GM18907 (cell line): ENCODE measurements at regions not wholly inside any gene's neighbourhood (a gene's known extent, or its start where the extent isn't known, plus 50 kb on each side); places are given as distances from the start of the nearest gene placed in this dataset.
"Not testable (repeated sequence)": the region's sequence is repeated elsewhere in the genome, so short reads cannot be mapped to it uniquely, and the experiment has no call there.

Experiments
- ATAC-seq: cut with Tn5 transposase; IDR thresholded peaks from one replicate; pipeline ENCODE4 v1.9.1; 2021; ENCODE audit warnings: mild to moderate bottlenecking, moderate library complexity; ENCODE audit not compliant: unreplicated experiment

- ATAC-seq: no peak
These were observed 1090.0 kb downstream of the EPHA7 start for GRCh38 chr6:92329208-92329847.

GRCh38 chr6:92315312-92315711 lies 1104.0 kb downstream of the EPHA7 start:
- ATAC-seq: no peak

- ATAC-seq: no peak
These were observed 1122.3 kb downstream of the EPHA7 start for GRCh38 chr6:92297101-92297500.

GRCh38 chr6:92292067-92292466 lies 1127.3 kb downstream of the EPHA7 start:
- no peak for ATAC-seq

- no peak for ATAC-seq
These were observed 1129.5 kb downstream of the EPHA7 start for GRCh38 chr6:92289831-92290230.

- no peak for ATAC-seq
These were observed 1137.7 kb downstream of the EPHA7 start for GRCh38 chr6:92281571-92282076.

GRCh38 chr6:92275150-92275549 lies 1144.2 kb downstream of the EPHA7 start:
- no peak for ATAC-seq

GRCh38 chr6:92274588-92274987 lies 1144.8 kb downstream of the EPHA7 start:
- no peak for ATAC-seq

- ATAC-seq: no peak
These were observed 1145.7 kb downstream of the EPHA7 start for GRCh38 chr6:92273694-92274093.

- ATAC-seq: no peak
These were observed 1148.3 kb downstream of the EPHA7 start for GRCh38 chr6:92271091-92271490.

GRCh38 chr6:92270365-92270764 lies 1149.0 kb downstream of the EPHA7 start:
- ATAC-seq: no peak

- no peak for ATAC-seq
These were observed 1152.0 kb downstream of the EPHA7 start for GRCh38 chr6:92267335-92267734.

- ATAC-seq: no peak
These were observed 1155.5 kb downstream of the EPHA7 start for GRCh38 chr6:92263864-92264263.

- ATAC-seq: no peak
These were observed 1160.2 kb downstream of the EPHA7 start for GRCh38 chr6:92259171-92259570.

- ATAC-seq: no peak
These were observed 1176.0 kb downstream of the EPHA7 start for GRCh38 chr6:92243315-92243714.

- no peak for ATAC-seq
These were observed 1188.1 kb downstream of the EPHA7 start for GRCh38 chr6:92231171-92231701.

- ATAC-seq: not testable (repeated sequence)
These were observed 1199.4 kb downstream of the EPHA7 start for GRCh38 chr6:92219987-92220386.

- no peak for ATAC-seq
These were observed 1202.6 kb downstream of the EPHA7 start for GRCh38 chr6:92216717-92217116.

GRCh38 chr6:92201618-92202017 lies 1217.7 kb downstream of the EPHA7 start:
- ATAC-seq: no peak

- ATAC-seq: no peak
These were observed 1223.0 kb downstream of the EPHA7 start for GRCh38 chr6:92196325-92196724.

GRCh38 chr6:92195796-92196195 lies 1223.6 kb downstream of the EPHA7 start:
- no peak for ATAC-seq

GRCh38 chr6:92188016-92188415 lies 1231.3 kb downstream of the EPHA7 start:
- ATAC-seq: no peak

- no peak for ATAC-seq
These were observed 1234.4 kb downstream of the EPHA7 start for GRCh38 chr6:92184933-92185332.
